ENCODE measurements at regions not wholly inside any gene's neighbourhood (a gene's known extent, or its start where the extent isn't known, plus 50 kb on each side); places are given as distances from the start of the nearest gene placed in this dataset.

- peak; percentile 74 to 95 for TF ChIP-seq CTCF (conservative IDR thresholded peaks at IDR 0.05; ENCODE audit: low read depth in 2 of 2)
- TF ChIP-seq ZNF331 (CRISPR knock-in tag; IDR thresholded peaks at IDR 0.05; ENCODE audit: low read depth) = peak; percentile 35; the same call in 1 of the 2 replicates
Observed at GRCh38 chr2:104733226-104733943, 120.5 kb upstream of the POU3F3 start (continued).

GRCh38 chr2:104734937-104735586 is 118.9 kb upstream of the POU3F3 start:
- Histone ChIP-seq H2AFZ (no peak overlapping the region), H3K27ac (ENCODE audit: low read depth) (no peak overlapping the region), H3K4me2 (no peak overlapping the region), H3K9me2 (ENCODE audit: insufficient read depth) (peaks cover 4% of the 10 kb centered on the region; the same call in 1 of the 2 replicates), H3K36me3 (ENCODE audit: insufficient read depth) (no peaks in the 10 kb centered on the region), H3K4me1 (ENCODE audit: insufficient read depth) (no peaks in the 10 kb centered on the region), H4K20me1 (replicated peaks; ENCODE audit: insufficient read depth) (no peaks in the 10 kb centered on the region), H3F3A (replicated peaks; ENCODE audit: low read depth) (no peaks in the 10 kb centered on the region), H3K27me3 (ENCODE audit: insufficient read depth) (no peaks in the 10 kb centered on the region), H3K79me2 (replicated peaks; ENCODE audit: insufficient read depth) (no peaks in the 10 kb centered on the region), H3K4me3 (no peak overlapping the region)
- H3K36me3 Mint-ChIP-seq (ENCODE audit: low read depth) = peaks cover 5% of the 10 kb centered on the region; the same call in 1 of the 3 replicates
- H3K4me3 Mint-ChIP-seq = no peak overlapping the region
- H3K27me3 Mint-ChIP-seq (ENCODE audit: insufficient read depth, low read depth, poor library complexity) = peaks cover 1% of the 10 kb centered on the region
- no peaks in the 10 kb centered on the region for H3K4me1 Mint-ChIP-seq
- no peak for ATAC-seq
- H3K27ac Mint-ChIP-seq = no peak overlapping the region
- H3K9me3 Mint-ChIP-seq = peaks cover 10% of the 10 kb centered on the region; the same call in 2 of the 3 replicates
- no peak for DNase-seq (ENCODE audit: low spot score)
- TF ChIP-seq CTCF (conservative IDR thresholded peaks at IDR 0.05; ENCODE audit: low read depth in 2 of 2) (no peak), ZNF462 (CRISPR knock-in tag; IDR thresholded peaks at IDR 0.05) (no peak), REST (IDR thresholded peaks at IDR 0.05; ENCODE audit: unreplicated experiment) (no peak), STAT1 (IDR thresholded peaks at IDR 0.05; ENCODE audit: unreplicated experiment) (no peak), EZH2phosphoT487 (IDR thresholded peaks at IDR 0.05; ENCODE audit: unreplicated experiment) (no peak), ETS1 (IDR thresholded peaks at IDR 0.05) (no peak)
